HCT116 (cell line): ENCODE measurements at regions not wholly inside any gene's neighbourhood (a gene's known extent, or its start where the extent isn't known, plus 50 kb on each side); places are given as distances from the start of the nearest gene placed in this dataset.

Experiments used
- ATAC-seq: fragments of 200-7000 bp; cut with Tn5 transposase; 2 replicates; pipeline ENCODE4 v1.9.1; 2020; ENCODE audit warnings: mild to moderate bottlenecking, moderate library complexity
- BruUV-seq: library from RNA; stranded (reverse); fragments of 400-500 nt; replicated peaks from 2 replicates; lab custom pipeline; 2021; lab: Mats Ljungman, UMichigan
- CTCF ChIA-PET: fragments of 300-600 bp; sonication (Branson Sonifier 250); formaldehyde crosslinking; loops from one replicate; lab custom pipeline; 2021; ENCODE audit warnings: antibody characterized with exemption; lab: Charles Lee
- POLR2A ChIA-PET: fragments of 300-600, 350-600 bp; sonication (Branson Sonifier 250); formaldehyde crosslinking; loops from one replicate; lab custom pipeline; 2021; ENCODE audit warnings: antibody characterized with exemption; lab: Charles Lee
- RAD21 ChIA-PET, 2 experiments: fragments of 300-600 bp; sonication (Branson Sonifier 250); formaldehyde crosslinking; loops; one replicate each; lab custom pipeline; 2023; ENCODE audit warnings: low total read pairs in 2 of 2; ENCODE audit not compliant: uncharacterized antibody in 2 of 2, unreplicated experiment in 2 of 2, low non-redundant PET in 1 of 2; lab: Charles Lee
- DNase-seq: peaks from one replicate; pipeline ENCODE4 v3.0.0-alpha.2; 2010; ENCODE audit warnings: low read depth, low spot score
- H2AFZ ChIP-seq: fragments of 200-600 bp; shearing (Covaris generic), sonication (generic); 2 replicates; pipeline ENCODE4 v1.6.1; 2017; ENCODE audit warnings: low read depth, mixed run types, mixed read lengths, antibody characterized with exemption, low read length; ENCODE audit not compliant: poor library complexity, severe bottlenecking
- H3K27ac ChIP-seq: 2 replicates; pipeline ENCODE4 v1.5.1; 2012; ENCODE audit warnings: low read depth, low read length
- H3K27me3 ChIP-seq: fragments of 200-600 bp; sonication (generic); 2 replicates; pipeline ENCODE4 v1.6.1; 2016; ENCODE audit warnings: mixed run types, low read length, mixed read lengths; ENCODE audit not compliant: insufficient read depth
- H3K36me3 ChIP-seq, 2 experiments: fragments of 200-500 bp in 1 of 2; fragments of 200-600 bp in 1 of 2; sonication (Bioruptor generic) in 1 of 2; sonication (generic) in 1 of 2; 2 replicates each; pipeline versions ENCODE4 v1.5.1 to v1.6.1; 2014 to 2016; ENCODE audit warnings: low read length in 2 of 2, inconsistent platforms in 1 of 2, mixed read lengths in 1 of 2, mixed run types in 1 of 2; ENCODE audit not compliant: insufficient read depth in 2 of 2, control insufficient read depth in 1 of 2
- H3K4me1 ChIP-seq, 2 experiments: fragments of 200-600 bp in 1 of 2; sonication (generic) in 1 of 2; 2 replicates each; pipeline versions ENCODE4 v1.5.1 to v1.6.1; 2012 to 2017; ENCODE audit warnings: low read length in 2 of 2, inconsistent platforms in 1 of 2, mild to moderate bottlenecking in 1 of 2, mixed read lengths in 1 of 2, mixed run types in 1 of 2, moderate library complexity in 1 of 2; ENCODE audit not compliant: insufficient read depth in 2 of 2, control insufficient read depth in 1 of 2
- H3K4me2 ChIP-seq: fragments of 200-600 bp; sonication (generic); 2 replicates; pipeline ENCODE4 v1.6.1; 2017; ENCODE audit warnings: mixed run types, low read length, mixed read lengths
- H3K4me3 ChIP-seq, 2 experiments: fragments of 200-600 bp in 1 of 2; sonication (generic) in 1 of 2; replicated peaks in 1 of 2; 2 replicates each; pipeline ENCODE4 v1.5.1; 2011 to 2016; ENCODE audit warnings: low read length in 2 of 2, control low read depth in 1 of 2, low read depth in 1 of 2, mild to moderate bottlenecking in 1 of 2, mixed read lengths in 1 of 2, mixed run types in 1 of 2
- H3K79me2 ChIP-seq: fragments of 200-600 bp; sonication (generic); 2 replicates; pipeline ENCODE4 v1.6.1; 2017; ENCODE audit warnings: mild to moderate bottlenecking, mixed run types, low read length, moderate library complexity, mixed read lengths; ENCODE audit not compliant: insufficient read depth
- H3K9ac ChIP-seq: fragments of 200-600 bp; sonication (generic); 2 replicates; pipeline ENCODE4 v1.6.1; 2016; ENCODE audit warnings: low read length, mixed read lengths
- H3K9me2 ChIP-seq: fragments of 200-600 bp; sonication (generic), shearing (Covaris generic); 2 replicates; pipeline ENCODE4 v1.6.1; 2017; ENCODE audit warnings: mixed run types, mild to moderate bottlenecking, moderate library complexity; ENCODE audit not compliant: insufficient read depth
- H3K9me3 ChIP-seq, 2 experiments: fragments of 200-500 bp in 1 of 2; fragments of 200-600 bp in 1 of 2; sonication (Bioruptor generic) in 1 of 2; sonication (generic) in 1 of 2; 2 replicates each; pipeline ENCODE4 v1.6.1; 2014 to 2017; ENCODE audit warnings: low read length in 2 of 2, mixed read lengths in 2 of 2, inconsistent platforms in 1 of 2, low read depth in 1 of 2, mild to moderate bottlenecking in 1 of 2, mixed run types in 1 of 2, moderate library complexity in 1 of 2; ENCODE audit not compliant: control insufficient read depth in 1 of 2, insufficient read depth in 1 of 2
- H4K20me1 ChIP-seq: fragments of 200-600 bp; sonication (generic), shearing (Covaris generic); 2 replicates; pipeline ENCODE4 v1.6.1; 2017; ENCODE audit warnings: mixed run types, mild to moderate bottlenecking, moderate library complexity; ENCODE audit not compliant: insufficient read depth
- CEBPB ChIP-seq: IDR thresholded peaks from 2 replicates; pipeline ENCODE4 v1.6.1; 2012; ENCODE audit warnings: low read depth
- EGR1 ChIP-seq: IDR thresholded peaks from 2 replicates; pipeline ENCODE4 v1.6.1; 2012; ENCODE audit warnings: low read depth
- EZH2phosphoT487 ChIP-seq: fragments of 200-600 bp; IDR thresholded peaks from 2 replicates; pipeline ENCODE4 v1.6.1; 2018; ENCODE audit warnings: antibody characterized with exemption, borderline replicate concordance
- JUND ChIP-seq: IDR thresholded peaks from 2 replicates; pipeline ENCODE4 v1.6.1; 2012
- POLR2AphosphoS5 ChIP-seq: IDR thresholded peaks from 2 replicates; pipeline ENCODE4 v1.6.1; 2011; ENCODE audit warnings: mild to moderate bottlenecking, low read depth, low read length, moderate library complexity
- RAD21 ChIP-seq: IDR thresholded peaks from 2 replicates; pipeline ENCODE4 v1.6.1; 2012; ENCODE audit warnings: low read depth, mild to moderate bottlenecking
- SIN3A ChIP-seq: IDR thresholded peaks from 2 replicates; pipeline ENCODE4 v1.6.1; 2012; ENCODE audit warnings: low read depth
- SP1 ChIP-seq: IDR thresholded peaks from 2 replicates; pipeline ENCODE4 v1.6.1; 2012; ENCODE audit warnings: low read depth
- SRF ChIP-seq: IDR thresholded peaks from 2 replicates; pipeline ENCODE4 v1.6.1; 2012; ENCODE audit warnings: low read depth
- TCF7L2 ChIP-seq: IDR thresholded peaks from 2 replicates; pipeline ENCODE4 v1.7.0; 2011; ENCODE audit warnings: borderline replicate concordance, inconsistent platforms; ENCODE audit not compliant: insufficient read depth, insufficient read length; ENCODE audit errors: extremely low read depth
- ZFX ChIP-seq: fragments of 450-650 bp; IDR thresholded peaks from 2 replicates; pipeline ENCODE4 v1.6.1; 2017
- ZNF274 ChIP-seq: fragments of 200-500 bp; sonication (Bioruptor generic); IDR thresholded peaks from 2 replicates; pipeline ENCODE4 v1.6.1; 2014; ENCODE audit warnings: mild to moderate bottlenecking, low read depth, low read length, inconsistent platforms
- intact Hi-C: fragments of 100-400 bp; cut with micrococcal nuclease; formaldehyde crosslinking; loops from 2 replicates; pipeline ENCODE4 v1.10.0; 2022
- TF ChIP-seq, protein P1 (sequence below): IDR thresholded peaks from 2 replicates; pipeline ENCODE4 v1.6.1; 2011; ENCODE audit warnings: mild to moderate bottlenecking, low read length, moderate library complexity; ENCODE audit not compliant: insufficient replicate concordance; ENCODE audit errors: extremely low read depth
- TF ChIP-seq, protein P2 (sequence below): IDR thresholded peaks from 2 replicates; pipeline ENCODE4 v1.6.1; 2012
- TF ChIP-seq, protein P3 (sequence below): IDR thresholded peaks from 2 replicates; pipeline ENCODE4 v1.6.1; 2012; ENCODE audit warnings: low read depth

DNA sequence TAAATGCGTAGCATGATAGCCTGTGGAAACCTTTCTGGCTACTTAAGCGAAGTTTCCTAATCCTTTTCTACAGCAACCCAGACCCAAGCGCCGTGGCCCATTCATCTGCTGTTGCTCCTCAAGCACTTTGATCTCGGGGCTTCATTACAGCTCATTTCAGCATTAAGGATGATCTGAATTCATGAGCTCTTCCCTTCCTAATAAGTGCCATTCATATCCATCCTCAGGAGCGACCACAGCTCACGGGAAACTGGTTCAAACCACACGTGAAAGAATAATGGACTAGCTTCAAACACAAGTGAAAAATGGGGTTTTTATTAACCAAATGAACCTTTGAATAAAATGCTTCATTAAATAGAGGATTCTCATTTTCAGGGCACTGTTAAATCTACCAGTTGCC lies 202.6 kb upstream of the LEF1 start (continued):
- TF ChIP-seq, protein P1, sequence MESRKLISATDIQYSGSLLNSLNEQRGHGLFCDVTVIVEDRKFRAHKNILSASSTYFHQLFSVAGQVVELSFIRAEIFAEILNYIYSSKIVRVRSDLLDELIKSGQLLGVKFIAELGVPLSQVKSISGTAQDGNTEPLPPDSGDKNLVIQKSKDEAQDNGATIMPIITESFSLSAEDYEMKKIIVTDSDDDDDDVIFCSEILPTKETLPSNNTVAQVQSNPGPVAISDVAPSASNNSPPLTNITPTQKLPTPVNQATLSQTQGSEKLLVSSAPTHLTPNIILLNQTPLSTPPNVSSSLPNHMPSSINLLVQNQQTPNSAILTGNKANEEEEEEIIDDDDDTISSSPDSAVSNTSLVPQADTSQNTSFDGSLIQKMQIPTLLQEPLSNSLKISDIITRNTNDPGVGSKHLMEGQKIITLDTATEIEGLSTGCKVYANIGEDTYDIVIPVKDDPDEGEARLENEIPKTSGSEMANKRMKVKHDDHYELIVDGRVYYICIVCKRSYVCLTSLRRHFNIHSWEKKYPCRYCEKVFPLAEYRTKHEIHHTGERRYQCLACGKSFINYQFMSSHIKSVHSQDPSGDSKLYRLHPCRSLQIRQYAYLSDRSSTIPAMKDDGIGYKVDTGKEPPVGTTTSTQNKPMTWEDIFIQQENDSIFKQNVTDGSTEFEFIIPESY = no peak
- TF ChIP-seq SP1 = no peak
- TF ChIP-seq, protein P2, sequence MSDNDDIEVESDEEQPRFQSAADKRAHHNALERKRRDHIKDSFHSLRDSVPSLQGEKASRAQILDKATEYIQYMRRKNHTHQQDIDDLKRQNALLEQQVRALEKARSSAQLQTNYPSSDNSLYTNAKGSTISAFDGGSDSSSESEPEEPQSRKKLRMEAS = no peak
- no peak for TF ChIP-seq RAD21
- TF ChIP-seq JUND = no peak
- no peak for TF ChIP-seq SRF

DNA sequence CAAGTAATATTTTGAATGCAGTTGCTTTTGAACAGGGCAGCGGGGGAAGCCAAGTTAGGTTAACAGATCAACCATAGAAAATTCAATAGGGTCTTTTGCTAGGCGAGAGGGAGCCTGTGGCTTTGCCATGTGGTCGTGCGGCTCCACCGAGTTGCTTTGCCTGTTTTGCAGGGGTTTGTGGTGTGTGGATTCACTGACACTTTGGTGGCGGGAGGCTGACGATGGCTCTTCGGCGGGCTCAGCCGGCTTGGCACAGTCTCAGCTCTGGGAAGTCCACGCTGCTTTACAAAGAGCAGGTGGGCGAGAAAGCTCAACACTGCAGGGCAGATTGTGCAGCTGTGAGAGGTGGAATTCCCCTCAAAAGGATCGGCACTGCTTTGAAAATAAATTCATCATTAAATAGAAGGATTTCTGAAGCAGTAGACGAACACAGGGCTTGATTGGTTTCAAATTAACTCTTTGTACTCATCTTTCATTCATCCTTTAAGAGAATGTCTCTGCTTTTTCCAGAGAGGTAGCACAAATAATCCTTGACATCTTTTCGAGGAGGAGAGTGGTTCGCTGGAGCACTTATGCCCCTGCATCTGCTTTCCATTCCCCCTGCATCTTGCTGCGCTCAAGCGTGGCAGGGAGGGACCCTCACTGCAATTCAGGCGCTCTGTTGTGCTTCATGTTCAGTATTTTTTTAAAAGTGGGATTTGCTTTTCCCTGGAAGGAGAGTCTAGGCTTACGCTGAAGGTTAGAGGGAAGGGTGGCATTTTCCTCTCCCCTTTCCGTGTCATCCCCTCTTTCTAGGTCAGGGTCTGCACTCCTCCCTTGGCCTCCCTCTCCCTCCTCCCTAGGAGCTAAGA lies 201.8 kb upstream of the LEF1 start:
- Histone ChIP-seq H3K27ac (no peak overlapping the region), H3K27me3 (peaks cover 60% of the 10 kb centered on the region), H3K9me2 (no peaks in the 10 kb centered on the region), H3K4me2 (no peak overlapping the region), H3K79me2 (no peaks in the 10 kb centered on the region), H2AFZ (no peak overlapping the region), H3K9me3 (no peaks in the 10 kb centered on the region), H3K9ac (no peak overlapping the region), H3K4me3 (no peak overlapping the region), H3K4me1 (no peaks in the 10 kb centered on the region), H4K20me1 (no peaks in the 10 kb centered on the region)
- intact Hi-C loops = no loop called here
- DNase-seq (no peak), ATAC-seq (no peak)
- RAD21 ChIA-PET = no interaction called here
- POLR2A ChIA-PET = no interaction called here
- BruUV-seq = no TSS peak
- TF ChIP-seq EZH2phosphoT487 (no peak), POLR2AphosphoS5 (no peak), JUND (no peak), ZNF274 (no peak), TCF7L2 (no peak), EGR1 (no peak), ZFX (no peak), SIN3A (no peak), CEBPB (no peak)
- TF ChIP-seq, protein P2 = no peak
- TF ChIP-seq, protein P3, sequence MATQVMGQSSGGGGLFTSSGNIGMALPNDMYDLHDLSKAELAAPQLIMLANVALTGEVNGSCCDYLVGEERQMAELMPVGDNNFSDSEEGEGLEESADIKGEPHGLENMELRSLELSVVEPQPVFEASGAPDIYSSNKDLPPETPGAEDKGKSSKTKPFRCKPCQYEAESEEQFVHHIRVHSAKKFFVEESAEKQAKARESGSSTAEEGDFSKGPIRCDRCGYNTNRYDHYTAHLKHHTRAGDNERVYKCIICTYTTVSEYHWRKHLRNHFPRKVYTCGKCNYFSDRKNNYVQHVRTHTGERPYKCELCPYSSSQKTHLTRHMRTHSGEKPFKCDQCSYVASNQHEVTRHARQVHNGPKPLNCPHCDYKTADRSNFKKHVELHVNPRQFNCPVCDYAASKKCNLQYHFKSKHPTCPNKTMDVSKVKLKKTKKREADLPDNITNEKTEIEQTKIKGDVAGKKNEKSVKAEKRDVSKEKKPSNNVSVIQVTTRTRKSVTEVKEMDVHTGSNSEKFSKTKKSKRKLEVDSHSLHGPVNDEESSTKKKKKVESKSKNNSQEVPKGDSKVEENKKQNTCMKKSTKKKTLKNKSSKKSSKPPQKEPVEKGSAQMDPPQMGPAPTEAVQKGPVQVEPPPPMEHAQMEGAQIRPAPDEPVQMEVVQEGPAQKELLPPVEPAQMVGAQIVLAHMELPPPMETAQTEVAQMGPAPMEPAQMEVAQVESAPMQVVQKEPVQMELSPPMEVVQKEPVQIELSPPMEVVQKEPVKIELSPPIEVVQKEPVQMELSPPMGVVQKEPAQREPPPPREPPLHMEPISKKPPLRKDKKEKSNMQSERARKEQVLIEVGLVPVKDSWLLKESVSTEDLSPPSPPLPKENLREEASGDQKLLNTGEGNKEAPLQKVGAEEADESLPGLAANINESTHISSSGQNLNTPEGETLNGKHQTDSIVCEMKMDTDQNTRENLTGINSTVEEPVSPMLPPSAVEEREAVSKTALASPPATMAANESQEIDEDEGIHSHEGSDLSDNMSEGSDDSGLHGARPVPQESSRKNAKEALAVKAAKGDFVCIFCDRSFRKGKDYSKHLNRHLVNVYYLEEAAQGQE = no peak
- TF ChIP-seq, all 23 proteins: peak for 0
- CTCF ChIA-PET = no interaction called here
- no peaks in the 10 kb centered on the region for H3K36me3 ChIP-seq
